MM.1S (cell line): ENCODE measurements at regions not wholly inside any gene's neighbourhood (a gene's known extent, or its start where the extent isn't known, plus 50 kb on each side); places are given as distances from the start of the nearest gene placed in this dataset.

Source experiments
- EZH2phosphoT487 ChIP-seq: fragments of 300-600 bp; sonication (generic); IDR thresholded peaks from 2 replicates; pipeline ENCODE4 v1.6.1; 2018; ENCODE audit warnings: antibody characterized with exemption, low read length
- TF ChIP-seq, protein P1 (sequence below): fragments of 300-600 bp; sonication (generic); IDR thresholded peaks from 2 replicates; pipeline ENCODE4 v1.5.1; 2016; ENCODE audit warnings: antibody characterized with exemption, low read length, mixed read lengths

- TF ChIP-seq, protein P1, sequence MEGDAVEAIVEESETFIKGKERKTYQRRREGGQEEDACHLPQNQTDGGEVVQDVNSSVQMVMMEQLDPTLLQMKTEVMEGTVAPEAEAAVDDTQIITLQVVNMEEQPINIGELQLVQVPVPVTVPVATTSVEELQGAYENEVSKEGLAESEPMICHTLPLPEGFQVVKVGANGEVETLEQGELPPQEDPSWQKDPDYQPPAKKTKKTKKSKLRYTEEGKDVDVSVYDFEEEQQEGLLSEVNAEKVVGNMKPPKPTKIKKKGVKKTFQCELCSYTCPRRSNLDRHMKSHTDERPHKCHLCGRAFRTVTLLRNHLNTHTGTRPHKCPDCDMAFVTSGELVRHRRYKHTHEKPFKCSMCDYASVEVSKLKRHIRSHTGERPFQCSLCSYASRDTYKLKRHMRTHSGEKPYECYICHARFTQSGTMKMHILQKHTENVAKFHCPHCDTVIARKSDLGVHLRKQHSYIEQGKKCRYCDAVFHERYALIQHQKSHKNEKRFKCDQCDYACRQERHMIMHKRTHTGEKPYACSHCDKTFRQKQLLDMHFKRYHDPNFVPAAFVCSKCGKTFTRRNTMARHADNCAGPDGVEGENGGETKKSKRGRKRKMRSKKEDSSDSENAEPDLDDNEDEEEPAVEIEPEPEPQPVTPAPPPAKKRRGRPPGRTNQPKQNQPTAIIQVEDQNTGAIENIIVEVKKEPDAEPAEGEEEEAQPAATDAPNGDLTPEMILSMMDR = no peak
- no peak for TF ChIP-seq EZH2phosphoT487
Observed at GRCh38 chr15:91407269-91407889, 307.3 kb downstream of the SV2B start.
